ENCODE measurements at regions not wholly inside any gene's neighbourhood (a gene's known extent, or its start where the extent isn't known, plus 50 kb on each side); places are given as distances from the start of the nearest gene placed in this dataset.
A peak's percentile ranks its signal among the peaks of the same experiment; 100 is the strongest.

GRCh38 chr5:155943516-155944407, 383.2 kb upstream of the SGCD start:
- peak; percentile 58 for TF ChIP-seq CTCF (IDR thresholded peaks at IDR 0.05; ENCODE audit: insufficient read depth, low read depth, low read length, missing control alignments)
- peak; percentile 41 for DNase-seq (ENCODE audit: low read depth)
- no peak overlapping the region for H3K4me3 ChIP-seq (ENCODE audit: low read length)

- no peak for TF ChIP-seq CTCF (IDR thresholded peaks at IDR 0.05; ENCODE audit: insufficient read depth, low read depth, low read length, missing control alignments)
- no peak overlapping the region for H3K4me3 ChIP-seq (ENCODE audit: low read length)
- no peak for DNase-seq (ENCODE audit: low read depth)
Measured at GRCh38 chr5:155947394-155948062, 379.4 kb upstream of the SGCD start.

- TF ChIP-seq CTCF (IDR thresholded peaks at IDR 0.05; ENCODE audit: insufficient read depth, low read depth, low read length, missing control alignments): no peak
- no peak for DNase-seq (ENCODE audit: low read depth)
Measured at GRCh38 chr5:155948576-155948975, 378.4 kb upstream of the SGCD start.

GRCh38 chr5:155952486-155953089, 374.4 kb upstream of the SGCD start:
- TF ChIP-seq CTCF (IDR thresholded peaks at IDR 0.05; ENCODE audit: insufficient read depth, low read depth, low read length, missing control alignments): no peak
- no peak for DNase-seq (ENCODE audit: low read depth)
- H3K4me3 ChIP-seq (ENCODE audit: low read length): no peak overlapping the region

More at GRCh38 chr5:155948576-155948975, 378.4 kb upstream of the SGCD start:
- H3K4me3 ChIP-seq (ENCODE audit: low read length): no peak overlapping the region

- DNase-seq (ENCODE audit: low read depth): no peak
- no peak for TF ChIP-seq CTCF (IDR thresholded peaks at IDR 0.05; ENCODE audit: insufficient read depth, low read depth, low read length, missing control alignments)
- no peak overlapping the region for H3K4me3 ChIP-seq (ENCODE audit: low read length)
Measured at GRCh38 chr5:155953335-155953734, 373.6 kb upstream of the SGCD start.

GRCh38 chr5:155954701-155955445, 372.1 kb upstream of the SGCD start:
- H3K4me3 ChIP-seq (ENCODE audit: low read length): no peak overlapping the region
- DNase-seq (ENCODE audit: low read depth): no peak
- TF ChIP-seq CTCF (IDR thresholded peaks at IDR 0.05; ENCODE audit: insufficient read depth, low read depth, low read length, missing control alignments): no peak
